ENCODE measurements at regions not wholly inside any gene's neighbourhood (a gene's known extent, or its start where the extent isn't known, plus 50 kb on each side); places are given as distances from the start of the nearest gene placed in this dataset.
"Not testable (repeated sequence)": the region's sequence is repeated elsewhere in the genome, so short reads cannot be mapped to it uniquely, and the experiment has no call there.

GRCh38 chr1:172755099-172755498 lies 96.2 kb downstream of the FASLG start:
- DNase-seq, result no peak

GRCh38 chr1:172756024-172756423 lies 97.1 kb downstream of the FASLG start:
- DNase-seq, result no peak

- no peak for DNase-seq
Measured at GRCh38 chr1:172758259-172758658, 99.4 kb downstream of the FASLG start.

- no peak for DNase-seq
Measured at GRCh38 chr1:172760121-172760520, 101.2 kb downstream of the FASLG start.

GRCh38 chr1:172761581-172762486 lies 102.9 kb downstream of the FASLG start:
- no peak for DNase-seq

- no peak for DNase-seq
Measured at GRCh38 chr1:172763057-172763456, 104.2 kb downstream of the FASLG start.

GRCh38 chr1:172764378-172764777 lies 105.5 kb downstream of the FASLG start:
- no peak for DNase-seq

- DNase-seq, result no peak
Measured at GRCh38 chr1:172766462-172766861, 107.6 kb downstream of the FASLG start.

GRCh38 chr1:172770071-172770470 lies 111.2 kb downstream of the FASLG start:
- no peak for DNase-seq

GRCh38 chr1:172774561-172774960 lies 115.7 kb downstream of the FASLG start:
- no peak for DNase-seq

GRCh38 chr1:172775606-172776005 lies 116.7 kb downstream of the FASLG start:
- DNase-seq, result no peak

GRCh38 chr1:172776071-172776470 lies 117.2 kb downstream of the FASLG start:
- no peak for DNase-seq

- DNase-seq, result no peak
Measured at GRCh38 chr1:172777767-172778166, 118.9 kb downstream of the FASLG start.

- peak; percentile 69 for DNase-seq
Measured at GRCh38 chr1:172778456-172779455, 119.9 kb downstream of the FASLG start.

- no peak for DNase-seq
Measured at GRCh38 chr1:172779491-172779890, 120.6 kb downstream of the FASLG start.

GRCh38 chr1:172781513-172782140 lies 122.7 kb downstream of the FASLG start:
- no peak for DNase-seq

GRCh38 chr1:172789840-172790239 lies 130.9 kb downstream of the FASLG start:
- no peak for DNase-seq

GRCh38 chr1:172790245-172790644 lies 131.3 kb downstream of the FASLG start:
- no peak for DNase-seq

GRCh38 chr1:172793823-172794222 lies 134.9 kb downstream of the FASLG start:
- no peak for DNase-seq

GRCh38 chr1:172795741-172796140 lies 136.8 kb downstream of the FASLG start:
- DNase-seq, result no peak

GRCh38 chr1:172799804-172800203 lies 140.9 kb downstream of the FASLG start:
- not testable (repeated sequence) for DNase-seq

GRCh38 chr1:172801771-172802322 lies 142.9 kb downstream of the FASLG start:
- no peak for DNase-seq

- no peak for DNase-seq
Measured at GRCh38 chr1:172809750-172810149, 150.8 kb downstream of the FASLG start.

Data from activated CD4-positive, alpha-beta T cell treated with anti-CD3 and anti-CD28 coated beads, Interleukin-2, amount 50 U/mL, for 16 hours (primary cell).